ENCODE measurements at regions not wholly inside any gene's neighbourhood (a gene's known extent, or its start where the extent isn't known, plus 50 kb on each side); places are given as distances from the start of the nearest gene placed in this dataset.

GRCh38 chr1:91575909-91576519 lies 75.4 kb downstream of the CDC7 start:
- no peak for TF ChIP-seq CTCF (IDR thresholded peaks at IDR 0.05; ENCODE audit: extremely low read depth, missing control alignments)
- no peak for DNase-seq (ENCODE audit: low spot score)

GRCh38 chr1:91578320-91579109 lies 77.9 kb downstream of the CDC7 start:
- no peak for TF ChIP-seq CTCF (IDR thresholded peaks at IDR 0.05; ENCODE audit: extremely low read depth, missing control alignments)
- DNase-seq (ENCODE audit: low spot score) = no peak

GRCh38 chr1:91579658-91580228 lies 79.1 kb downstream of the CDC7 start:
- no peak for DNase-seq (ENCODE audit: low spot score)
- TF ChIP-seq CTCF (IDR thresholded peaks at IDR 0.05; ENCODE audit: extremely low read depth, missing control alignments) = no peak

GRCh38 chr1:91582431-91582921 lies 81.8 kb downstream of the CDC7 start:
- DNase-seq (ENCODE audit: low spot score) = no peak
- TF ChIP-seq CTCF (IDR thresholded peaks at IDR 0.05; ENCODE audit: extremely low read depth, missing control alignments) = no peak

- no peak for DNase-seq (ENCODE audit: low spot score)
- no peak for TF ChIP-seq CTCF (IDR thresholded peaks at IDR 0.05; ENCODE audit: extremely low read depth, missing control alignments)
Observed at GRCh38 chr1:91583326-91583755, 82.7 kb downstream of the CDC7 start.

GRCh38 chr1:91584309-91584708 lies 83.7 kb downstream of the CDC7 start:
- no peak for TF ChIP-seq CTCF (IDR thresholded peaks at IDR 0.05; ENCODE audit: extremely low read depth, missing control alignments)
- DNase-seq (ENCODE audit: low spot score) = no peak

- no peak for DNase-seq (ENCODE audit: low spot score)
Observed at GRCh38 chr1:91584878-91585277, 84.2 kb downstream of the CDC7 start.

More at GRCh38 chr1:91584878-91585277, 84.2 kb downstream of the CDC7 start:
- TF ChIP-seq CTCF (IDR thresholded peaks at IDR 0.05; ENCODE audit: extremely low read depth, missing control alignments) = no peak
